ENCODE measurements at regions not wholly inside any gene's neighbourhood (a gene's known extent, or its start where the extent isn't known, plus 50 kb on each side); places are given as distances from the start of the nearest gene placed in this dataset.

DNA sequence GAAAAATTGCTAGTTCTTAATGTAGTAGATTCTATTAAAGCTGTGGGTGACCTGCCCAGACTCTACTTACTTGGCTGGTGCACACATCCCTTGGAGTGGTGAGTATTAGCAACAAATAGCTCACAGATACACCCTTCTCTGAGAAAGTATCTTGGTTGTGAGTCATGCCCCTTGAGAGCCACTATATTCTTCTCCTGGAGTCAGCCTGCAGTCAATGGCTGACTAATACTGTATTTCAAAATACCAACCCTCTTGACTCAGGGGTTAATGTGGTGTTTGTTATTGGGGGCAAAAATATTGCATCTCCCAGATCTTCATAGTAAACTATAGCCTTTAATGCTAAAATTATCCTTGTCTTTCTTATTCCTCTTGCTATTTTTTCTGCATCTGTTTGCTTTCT is 354.9 kb downstream of the BMPER start:
- Mint-ChIP-seq H3K27ac (no peak overlapping the region), H3K27me3 (ENCODE audit: insufficient read depth, low read depth, poor library complexity) (peaks cover 1% of the 10 kb centered on the region), H3K4me1 (no peaks in the 10 kb centered on the region), H3K9me3 (no peaks in the 10 kb centered on the region), H3K4me3 (no peak overlapping the region), H3K36me3 (ENCODE audit: low read depth) (no peaks in the 10 kb centered on the region)
- no peak for TF ChIP-seq JUNB (IDR thresholded peaks at IDR 0.05; ENCODE audit: unreplicated experiment)
- no peak for TF ChIP-seq EZH2 (IDR thresholded peaks at IDR 0.05; ENCODE audit: low read depth, unreplicated experiment)
- TF ChIP-seq STAT1 (IDR thresholded peaks at IDR 0.05; ENCODE audit: unreplicated experiment) = no peak
- TF ChIP-seq, protein P1, sequence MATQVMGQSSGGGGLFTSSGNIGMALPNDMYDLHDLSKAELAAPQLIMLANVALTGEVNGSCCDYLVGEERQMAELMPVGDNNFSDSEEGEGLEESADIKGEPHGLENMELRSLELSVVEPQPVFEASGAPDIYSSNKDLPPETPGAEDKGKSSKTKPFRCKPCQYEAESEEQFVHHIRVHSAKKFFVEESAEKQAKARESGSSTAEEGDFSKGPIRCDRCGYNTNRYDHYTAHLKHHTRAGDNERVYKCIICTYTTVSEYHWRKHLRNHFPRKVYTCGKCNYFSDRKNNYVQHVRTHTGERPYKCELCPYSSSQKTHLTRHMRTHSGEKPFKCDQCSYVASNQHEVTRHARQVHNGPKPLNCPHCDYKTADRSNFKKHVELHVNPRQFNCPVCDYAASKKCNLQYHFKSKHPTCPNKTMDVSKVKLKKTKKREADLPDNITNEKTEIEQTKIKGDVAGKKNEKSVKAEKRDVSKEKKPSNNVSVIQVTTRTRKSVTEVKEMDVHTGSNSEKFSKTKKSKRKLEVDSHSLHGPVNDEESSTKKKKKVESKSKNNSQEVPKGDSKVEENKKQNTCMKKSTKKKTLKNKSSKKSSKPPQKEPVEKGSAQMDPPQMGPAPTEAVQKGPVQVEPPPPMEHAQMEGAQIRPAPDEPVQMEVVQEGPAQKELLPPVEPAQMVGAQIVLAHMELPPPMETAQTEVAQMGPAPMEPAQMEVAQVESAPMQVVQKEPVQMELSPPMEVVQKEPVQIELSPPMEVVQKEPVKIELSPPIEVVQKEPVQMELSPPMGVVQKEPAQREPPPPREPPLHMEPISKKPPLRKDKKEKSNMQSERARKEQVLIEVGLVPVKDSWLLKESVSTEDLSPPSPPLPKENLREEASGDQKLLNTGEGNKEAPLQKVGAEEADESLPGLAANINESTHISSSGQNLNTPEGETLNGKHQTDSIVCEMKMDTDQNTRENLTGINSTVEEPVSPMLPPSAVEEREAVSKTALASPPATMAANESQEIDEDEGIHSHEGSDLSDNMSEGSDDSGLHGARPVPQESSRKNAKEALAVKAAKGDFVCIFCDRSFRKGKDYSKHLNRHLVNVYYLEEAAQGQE (IDR thresholded peaks at IDR 0.05; ENCODE audit: unreplicated experiment) = no peak
- TF ChIP-seq ZNF114 (CRISPR knock-in tag; IDR thresholded peaks at IDR 0.05) = no peak
- TF ChIP-seq POLR2AphosphoS5 (IDR thresholded peaks at IDR 0.05; ENCODE audit: low read depth) = no peak
- TF ChIP-seq, protein P2, sequence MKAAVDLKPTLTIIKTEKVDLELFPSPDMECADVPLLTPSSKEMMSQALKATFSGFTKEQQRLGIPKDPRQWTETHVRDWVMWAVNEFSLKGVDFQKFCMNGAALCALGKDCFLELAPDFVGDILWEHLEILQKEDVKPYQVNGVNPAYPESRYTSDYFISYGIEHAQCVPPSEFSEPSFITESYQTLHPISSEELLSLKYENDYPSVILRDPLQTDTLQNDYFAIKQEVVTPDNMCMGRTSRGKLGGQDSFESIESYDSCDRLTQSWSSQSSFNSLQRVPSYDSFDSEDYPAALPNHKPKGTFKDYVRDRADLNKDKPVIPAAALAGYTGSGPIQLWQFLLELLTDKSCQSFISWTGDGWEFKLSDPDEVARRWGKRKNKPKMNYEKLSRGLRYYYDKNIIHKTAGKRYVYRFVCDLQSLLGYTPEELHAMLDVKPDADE (IDR thresholded peaks at IDR 0.05) = no peak
- TF ChIP-seq EZH2phosphoT487 (IDR thresholded peaks at IDR 0.05; ENCODE audit: unreplicated experiment) = no peak
- no peak for TF ChIP-seq ZNF331 (CRISPR knock-in tag; IDR thresholded peaks at IDR 0.05; ENCODE audit: low read depth)
- no peak for TF ChIP-seq NANOG (IDR thresholded peaks at IDR 0.05; ENCODE audit: borderline replicate concordance)
- TF ChIP-seq, protein P3, sequence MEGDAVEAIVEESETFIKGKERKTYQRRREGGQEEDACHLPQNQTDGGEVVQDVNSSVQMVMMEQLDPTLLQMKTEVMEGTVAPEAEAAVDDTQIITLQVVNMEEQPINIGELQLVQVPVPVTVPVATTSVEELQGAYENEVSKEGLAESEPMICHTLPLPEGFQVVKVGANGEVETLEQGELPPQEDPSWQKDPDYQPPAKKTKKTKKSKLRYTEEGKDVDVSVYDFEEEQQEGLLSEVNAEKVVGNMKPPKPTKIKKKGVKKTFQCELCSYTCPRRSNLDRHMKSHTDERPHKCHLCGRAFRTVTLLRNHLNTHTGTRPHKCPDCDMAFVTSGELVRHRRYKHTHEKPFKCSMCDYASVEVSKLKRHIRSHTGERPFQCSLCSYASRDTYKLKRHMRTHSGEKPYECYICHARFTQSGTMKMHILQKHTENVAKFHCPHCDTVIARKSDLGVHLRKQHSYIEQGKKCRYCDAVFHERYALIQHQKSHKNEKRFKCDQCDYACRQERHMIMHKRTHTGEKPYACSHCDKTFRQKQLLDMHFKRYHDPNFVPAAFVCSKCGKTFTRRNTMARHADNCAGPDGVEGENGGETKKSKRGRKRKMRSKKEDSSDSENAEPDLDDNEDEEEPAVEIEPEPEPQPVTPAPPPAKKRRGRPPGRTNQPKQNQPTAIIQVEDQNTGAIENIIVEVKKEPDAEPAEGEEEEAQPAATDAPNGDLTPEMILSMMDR (conservative IDR thresholded peaks at IDR 0.05; ENCODE audit: low read depth in 2 of 2) = no peak
- TF ChIP-seq CREB1 (CRISPR knock-in tag; IDR thresholded peaks at IDR 0.05; ENCODE audit: low read depth) = no peak
- TF ChIP-seq, protein P4, sequence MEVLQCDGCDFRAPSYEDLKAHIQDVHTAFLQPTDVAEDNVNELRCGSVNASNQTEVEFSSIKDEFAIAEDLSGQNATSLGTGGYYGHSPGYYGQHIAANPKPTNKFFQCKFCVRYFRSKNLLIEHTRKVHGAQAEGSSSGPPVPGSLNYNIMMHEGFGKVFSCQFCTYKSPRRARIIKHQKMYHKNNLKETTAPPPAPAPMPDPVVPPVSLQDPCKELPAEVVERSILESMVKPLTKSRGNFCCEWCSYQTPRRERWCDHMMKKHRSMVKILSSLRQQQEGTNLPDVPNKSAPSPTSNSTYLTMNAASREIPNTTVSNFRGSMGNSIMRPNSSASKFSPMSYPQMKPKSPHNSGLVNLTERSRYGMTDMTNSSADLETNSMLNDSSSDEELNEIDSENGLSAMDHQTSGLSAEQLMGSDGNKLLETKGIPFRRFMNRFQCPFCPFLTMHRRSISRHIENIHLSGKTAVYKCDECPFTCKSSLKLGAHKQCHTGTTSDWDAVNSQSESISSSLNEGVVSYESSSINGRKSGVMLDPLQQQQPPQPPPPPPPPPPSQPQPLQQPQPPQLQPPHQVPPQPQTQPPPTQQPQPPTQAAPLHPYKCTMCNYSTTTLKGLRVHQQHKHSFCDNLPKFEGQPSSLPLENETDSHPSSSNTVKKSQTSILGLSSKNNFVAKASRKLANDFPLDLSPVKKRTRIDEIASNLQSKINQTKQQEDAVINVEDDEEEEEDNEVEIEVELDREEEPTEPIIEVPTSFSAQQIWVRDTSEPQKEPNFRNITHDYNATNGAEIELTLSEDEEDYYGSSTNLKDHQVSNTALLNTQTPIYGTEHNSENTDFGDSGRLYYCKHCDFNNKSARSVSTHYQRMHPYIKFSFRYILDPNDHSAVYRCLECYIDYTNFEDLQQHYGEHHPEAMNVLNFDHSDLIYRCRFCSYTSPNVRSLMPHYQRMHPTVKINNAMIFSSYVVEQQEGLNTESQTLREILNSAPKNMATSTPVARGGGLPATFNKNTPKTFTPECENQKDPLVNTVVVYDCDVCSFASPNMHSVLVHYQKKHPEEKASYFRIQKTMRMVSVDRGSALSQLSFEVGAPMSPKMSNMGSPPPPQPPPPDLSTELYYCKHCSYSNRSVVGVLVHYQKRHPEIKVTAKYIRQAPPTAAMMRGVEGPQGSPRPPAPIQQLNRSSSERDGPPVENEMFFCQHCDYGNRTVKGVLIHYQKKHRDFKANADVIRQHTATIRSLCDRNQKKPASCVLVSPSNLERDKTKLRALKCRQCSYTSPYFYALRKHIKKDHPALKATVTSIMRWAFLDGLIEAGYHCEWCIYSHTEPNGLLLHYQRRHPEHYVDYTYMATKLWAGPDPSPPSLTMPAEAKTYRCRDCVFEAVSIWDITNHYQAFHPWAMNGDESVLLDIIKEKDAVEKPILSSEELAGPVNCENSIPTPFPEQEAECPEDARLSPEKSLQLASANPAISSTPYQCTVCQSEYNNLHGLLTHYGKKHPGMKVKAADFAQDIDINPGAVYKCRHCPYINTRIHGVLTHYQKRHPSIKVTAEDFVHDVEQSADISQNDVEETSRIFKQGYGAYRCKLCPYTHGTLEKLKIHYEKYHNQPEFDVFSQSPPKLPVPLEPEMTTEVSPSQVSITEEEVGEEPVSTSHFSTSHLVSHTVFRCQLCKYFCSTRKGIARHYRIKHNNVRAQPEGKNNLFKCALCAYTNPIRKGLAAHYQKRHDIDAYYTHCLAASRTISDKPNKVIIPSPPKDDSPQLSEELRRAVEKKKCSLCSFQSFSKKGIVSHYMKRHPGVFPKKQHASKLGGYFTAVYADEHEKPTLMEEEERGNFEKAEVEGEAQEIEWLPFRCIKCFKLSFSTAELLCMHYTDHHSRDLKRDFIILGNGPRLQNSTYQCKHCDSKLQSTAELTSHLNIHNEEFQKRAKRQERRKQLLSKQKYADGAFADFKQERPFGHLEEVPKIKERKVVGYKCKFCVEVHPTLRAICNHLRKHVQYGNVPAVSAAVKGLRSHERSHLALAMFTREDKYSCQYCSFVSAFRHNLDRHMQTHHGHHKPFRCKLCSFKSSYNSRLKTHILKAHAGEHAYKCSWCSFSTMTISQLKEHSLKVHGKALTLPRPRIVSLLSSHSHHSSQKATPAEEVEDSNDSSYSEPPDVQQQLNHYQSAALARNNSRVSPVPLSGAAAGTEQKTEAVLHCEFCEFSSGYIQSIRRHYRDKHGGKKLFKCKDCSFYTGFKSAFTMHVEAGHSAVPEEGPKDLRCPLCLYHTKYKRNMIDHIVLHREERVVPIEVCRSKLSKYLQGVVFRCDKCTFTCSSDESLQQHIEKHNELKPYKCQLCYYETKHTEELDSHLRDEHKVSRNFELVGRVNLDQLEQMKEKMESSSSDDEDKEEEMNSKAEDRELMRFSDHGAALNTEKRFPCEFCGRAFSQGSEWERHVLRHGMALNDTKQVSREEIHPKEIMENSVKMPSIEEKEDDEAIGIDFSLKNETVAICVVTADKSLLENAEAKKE (CRISPR knock-in tag; IDR thresholded peaks at IDR 0.05) = no peak
- Histone ChIP-seq H3K4me1 (ENCODE audit: insufficient read depth) (no peaks in the 10 kb centered on the region), H4K20me1 (replicated peaks; ENCODE audit: insufficient read depth) (no peaks in the 10 kb centered on the region), H3K36me3 (ENCODE audit: insufficient read depth) (no peaks in the 10 kb centered on the region), H3F3A (replicated peaks; ENCODE audit: low read depth) (no peaks in the 10 kb centered on the region), H3K27ac (ENCODE audit: low read depth) (no peak overlapping the region), H3K27me3 (ENCODE audit: insufficient read depth) (no peaks in the 10 kb centered on the region), H3K4me3 (no peak overlapping the region), H2AFZ (no peak overlapping the region), H3K79me2 (replicated peaks; ENCODE audit: insufficient read depth) (no peaks in the 10 kb centered on the region), H3K9me2 (ENCODE audit: insufficient read depth) (peaks cover 28% of the 10 kb centered on the region), H3K4me2 (no peak overlapping the region)
- no peak for DNase-seq (ENCODE audit: low spot score)
- ATAC-seq = no peak

Measured in GM23338 (cell line).